ENCODE measurements at regions not wholly inside any gene's neighbourhood (a gene's known extent, or its start where the extent isn't known, plus 50 kb on each side); places are given as distances from the start of the nearest gene placed in this dataset.
A peak's percentile ranks its signal among the peaks of the same experiment; 100 is the strongest.

DNA sequence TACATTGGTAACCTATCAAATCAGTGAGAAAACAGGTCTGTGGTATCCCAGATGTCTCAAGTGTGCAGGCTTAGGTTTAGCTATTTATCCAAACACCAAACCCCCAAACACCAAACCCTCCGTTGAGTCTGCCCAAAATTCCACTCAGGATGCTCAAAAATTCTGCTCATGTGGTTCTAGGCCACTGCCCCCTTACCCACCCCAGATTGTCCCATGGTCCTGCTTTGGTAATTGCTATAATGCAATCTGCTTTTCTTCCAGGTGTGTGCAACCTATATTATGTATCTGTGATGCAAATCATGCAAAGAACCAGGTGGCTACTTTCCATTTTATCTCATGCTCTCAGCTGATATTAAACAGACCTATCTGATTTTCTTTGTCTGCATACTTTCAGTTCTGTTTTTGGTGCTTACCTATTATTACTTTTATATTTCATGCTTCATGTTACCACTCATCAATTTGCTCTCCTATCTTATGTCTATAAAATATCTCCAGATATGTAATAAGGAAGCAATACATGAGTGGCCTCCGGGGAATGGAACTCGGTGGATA, 123.7 kb downstream of the TOMM20 start:
- Histone ChIP-seq H3K4me3 (no peak overlapping the region), H3K27ac (no peak overlapping the region)
- no peak for DNase-seq (ENCODE audit: low spot score)
- TF ChIP-seq, protein P1, sequence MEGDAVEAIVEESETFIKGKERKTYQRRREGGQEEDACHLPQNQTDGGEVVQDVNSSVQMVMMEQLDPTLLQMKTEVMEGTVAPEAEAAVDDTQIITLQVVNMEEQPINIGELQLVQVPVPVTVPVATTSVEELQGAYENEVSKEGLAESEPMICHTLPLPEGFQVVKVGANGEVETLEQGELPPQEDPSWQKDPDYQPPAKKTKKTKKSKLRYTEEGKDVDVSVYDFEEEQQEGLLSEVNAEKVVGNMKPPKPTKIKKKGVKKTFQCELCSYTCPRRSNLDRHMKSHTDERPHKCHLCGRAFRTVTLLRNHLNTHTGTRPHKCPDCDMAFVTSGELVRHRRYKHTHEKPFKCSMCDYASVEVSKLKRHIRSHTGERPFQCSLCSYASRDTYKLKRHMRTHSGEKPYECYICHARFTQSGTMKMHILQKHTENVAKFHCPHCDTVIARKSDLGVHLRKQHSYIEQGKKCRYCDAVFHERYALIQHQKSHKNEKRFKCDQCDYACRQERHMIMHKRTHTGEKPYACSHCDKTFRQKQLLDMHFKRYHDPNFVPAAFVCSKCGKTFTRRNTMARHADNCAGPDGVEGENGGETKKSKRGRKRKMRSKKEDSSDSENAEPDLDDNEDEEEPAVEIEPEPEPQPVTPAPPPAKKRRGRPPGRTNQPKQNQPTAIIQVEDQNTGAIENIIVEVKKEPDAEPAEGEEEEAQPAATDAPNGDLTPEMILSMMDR (IDR thresholded peaks at IDR 0.05), result no peak

DNA sequence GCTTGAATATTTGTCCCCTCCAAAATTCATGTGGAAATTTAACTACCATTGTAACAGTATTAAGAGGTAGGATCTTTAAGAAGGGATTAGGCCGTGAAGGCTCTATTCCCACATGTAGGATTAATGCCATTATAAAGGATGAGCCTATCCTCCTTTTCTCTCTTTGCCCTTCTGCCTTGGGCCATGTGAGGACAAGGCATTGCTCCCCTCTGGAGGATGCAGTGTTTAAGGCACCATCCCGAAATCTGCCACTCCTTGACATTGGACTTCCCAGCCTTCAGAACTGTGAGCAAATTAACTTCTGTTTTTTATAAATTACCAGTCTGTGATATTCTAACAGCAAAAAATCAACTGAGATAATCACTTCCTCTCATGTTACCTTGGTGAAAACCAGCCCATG, 124.4 kb downstream of the TOMM20 start:
- no peak overlapping the region for H3K4me3 ChIP-seq
- TF ChIP-seq, protein P1 (IDR thresholded peaks at IDR 0.05), result no peak
- H3K27ac ChIP-seq, result no peak overlapping the region
- no peak for DNase-seq (ENCODE audit: low spot score)

DNA sequence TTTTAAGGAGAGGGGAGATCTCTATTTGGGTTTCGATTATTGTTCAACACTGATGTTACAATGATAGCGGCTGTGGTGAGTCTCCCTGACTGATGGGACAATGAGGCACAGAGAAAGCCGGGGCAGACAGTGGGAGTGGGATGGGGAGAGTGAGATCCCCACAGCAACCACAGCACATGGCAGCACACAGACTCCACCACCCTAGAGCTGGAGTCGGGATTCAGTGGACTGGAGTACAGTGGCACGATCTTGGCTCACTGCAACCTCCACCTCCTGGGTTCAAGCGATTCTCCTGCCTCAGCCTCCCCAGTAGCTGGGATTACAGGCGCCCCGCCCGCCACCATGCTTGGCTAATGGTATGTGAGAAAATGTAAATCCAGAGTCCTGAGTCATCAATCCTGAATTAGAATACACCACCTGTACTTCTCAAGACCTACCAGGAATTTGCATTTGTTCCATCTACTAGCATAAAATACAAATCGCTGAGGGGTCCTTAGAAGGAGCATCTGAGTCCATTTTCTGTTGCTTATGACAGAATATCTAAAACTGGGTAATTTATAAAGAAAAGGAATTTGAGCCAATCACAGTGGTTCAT, 125.8 kb downstream of the TOMM20 start:
- H3K27ac ChIP-seq, result no peak overlapping the region
- DNase-seq (ENCODE audit: low spot score), result no peak
- no peak overlapping the region for H3K4me3 ChIP-seq
- TF ChIP-seq, protein P1 (IDR thresholded peaks at IDR 0.05), result no peak

DNA sequence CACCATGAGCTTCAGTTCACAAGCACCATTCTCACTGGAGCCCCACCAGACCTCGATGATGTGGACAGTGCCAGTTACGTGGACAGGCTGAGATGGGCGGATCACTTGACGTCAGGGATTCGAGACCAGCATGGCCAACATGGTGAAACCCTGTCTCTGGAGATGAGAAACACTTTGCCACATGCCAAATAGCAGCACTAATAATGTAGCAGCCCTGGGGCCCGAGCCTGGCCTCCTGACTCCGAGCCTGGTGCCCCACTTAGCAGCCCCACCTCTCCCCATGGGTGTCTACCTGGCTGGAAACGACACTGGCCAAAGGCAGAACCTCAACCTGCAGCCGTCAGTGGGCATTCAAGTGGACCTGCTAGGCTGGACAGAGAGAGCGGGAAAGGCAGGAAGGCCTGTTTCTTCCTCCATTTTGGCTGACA, 129.1 kb downstream of the TOMM20 start:
- TF ChIP-seq, protein P1 (IDR thresholded peaks at IDR 0.05), result no peak
- DNase-seq (ENCODE audit: low spot score), result no peak
- H3K27ac ChIP-seq, result peak overlapping the region; percentile 79 to 93
- H3K4me3 ChIP-seq, result no peak overlapping the region

DNA sequence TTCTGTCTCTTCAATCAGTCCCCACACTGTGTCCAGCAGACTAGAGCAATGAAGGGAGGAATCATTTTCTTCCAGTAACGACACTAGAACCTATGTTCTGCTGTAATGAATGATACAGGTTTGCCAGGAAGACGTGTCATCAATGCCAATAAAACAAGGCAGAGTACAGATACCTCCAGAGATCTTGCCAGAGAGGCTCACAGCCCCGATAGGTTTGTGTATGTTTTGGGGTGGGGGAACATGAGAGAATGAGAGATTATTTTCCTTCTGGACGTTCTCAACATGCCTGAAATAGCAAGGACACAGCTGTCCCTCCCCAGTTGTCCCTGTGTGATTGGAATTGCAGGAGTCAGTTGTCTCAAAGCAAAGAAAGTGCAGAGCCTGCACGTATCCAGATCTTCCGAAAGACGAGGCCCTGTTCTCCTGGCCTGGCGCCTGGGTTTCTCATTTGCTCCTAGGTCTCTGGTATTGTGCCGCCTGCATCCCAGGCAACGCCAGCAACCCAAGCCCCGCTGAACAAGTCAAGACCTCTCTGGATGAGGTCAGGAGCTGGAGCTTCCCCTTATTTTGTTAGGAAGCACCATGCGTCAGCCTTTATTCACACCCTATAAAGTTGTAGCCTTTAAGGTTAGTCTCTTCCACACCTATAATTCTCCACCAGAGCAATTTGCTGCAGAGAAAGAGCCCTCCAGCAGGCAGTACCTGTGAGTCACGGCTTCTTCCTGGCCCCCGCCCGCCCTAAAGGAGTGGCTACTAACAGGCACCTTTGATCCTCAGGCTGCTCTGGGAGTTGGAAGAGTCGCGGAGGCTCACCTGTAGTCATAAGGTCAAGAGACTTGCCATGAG, 130.5 kb downstream of the TOMM20 start:
- peak overlapping the region; percentile 49 for H3K4me3 ChIP-seq
- peak overlapping the region; percentile 79 to 93 for H3K27ac ChIP-seq
- TF ChIP-seq, protein P1 (IDR thresholded peaks at IDR 0.05), result no peak
- DNase-seq (ENCODE audit: low spot score), result peak; percentile 89

DNA sequence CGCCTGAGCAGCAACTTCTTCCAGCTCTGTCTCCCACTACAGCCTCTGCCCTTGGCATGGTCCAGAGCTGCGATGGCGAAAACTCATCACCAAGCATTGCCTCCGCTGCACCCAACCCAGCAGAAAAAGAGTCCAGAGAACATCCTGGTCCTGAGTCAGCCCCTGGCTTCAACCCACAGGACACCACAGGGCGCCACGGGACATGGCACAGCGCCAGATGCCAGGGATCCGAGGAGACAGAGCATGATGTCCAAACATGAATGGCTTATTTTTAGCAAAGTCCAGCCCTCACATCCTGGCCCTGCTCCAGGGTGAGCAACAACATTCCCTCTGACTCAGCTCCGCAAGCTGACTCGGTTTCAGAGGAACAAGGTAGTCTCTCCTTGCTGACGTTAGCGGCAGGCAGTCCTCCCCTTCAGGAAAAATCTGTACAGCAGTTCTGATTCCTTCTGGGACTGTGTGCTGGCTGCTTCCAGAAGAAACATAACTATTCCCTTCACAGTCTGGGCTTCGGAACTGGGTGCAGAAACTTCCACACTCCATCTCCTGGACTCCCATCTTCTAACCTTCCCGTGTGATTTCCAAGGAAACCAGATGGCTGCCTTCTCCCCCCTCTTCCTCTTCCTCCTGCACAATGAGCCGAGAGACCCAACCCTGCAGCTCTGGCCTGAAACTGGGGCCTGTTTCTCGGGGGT, 131.3 kb downstream of the TOMM20 start:
- TF ChIP-seq, protein P1 (IDR thresholded peaks at IDR 0.05), result no peak
- peak; percentile 100 for DNase-seq (ENCODE audit: low spot score)
- peak overlapping the region; percentile 49 for H3K4me3 ChIP-seq
- peak overlapping the region; percentile 79 to 93 for H3K27ac ChIP-seq
